ENCODE measurements at regions not wholly inside any gene's neighbourhood (a gene's known extent, or its start where the extent isn't known, plus 50 kb on each side); places are given as distances from the start of the nearest gene placed in this dataset.

- Histone ChIP-seq H3K27me3 (no peaks in the 10 kb centered on the region), H3K27ac (no peak overlapping the region), H3K36me3 (peaks cover 53 to 62% of the 10 kb centered on the region in 2 donors), H3K4me3 (replicated peaks in 1 of 3) (no peak overlapping the region), H3K9me3 (no peaks in the 10 kb centered on the region), H3K4me1 (no peaks in the 10 kb centered on the region)
- TF ChIP-seq POLR2A (IDR thresholded peaks at IDR 0.05) (no peak), CTCF (IDR thresholded peaks at IDR 0.05) (no peak)
- intact Hi-C loops (cut with DNase I), result no loop called here
- DNase-seq, result no peak
- WGBS, 2 donors, result 97% methylated on average over 4 of the region's 4 CpGs
Measured at GRCh38 chr4:122252584-122252983, 100.5 kb downstream of the BLTP1 start.

- DNase-seq, result no peak
- H3K36me3 ChIP-seq, result peaks cover 26 to 48% of the 10 kb centered on the region in 2 donors
- intact Hi-C loops (cut with DNase I), result no loop called here
- H3K27ac ChIP-seq, result no peak overlapping the region
- TF ChIP-seq CTCF (IDR thresholded peaks at IDR 0.05), result no peak
- H3K4me3 ChIP-seq (replicated peaks in 1 of 3), result no peak overlapping the region
- H3K4me1 ChIP-seq, result no peaks in the 10 kb centered on the region
- WGBS, 2 donors, result 96 to 100% methylated on average over 1 of the region's 1 CpG
- H3K9me3 ChIP-seq, result no peaks in the 10 kb centered on the region
- H3K27me3 ChIP-seq, result no peaks in the 10 kb centered on the region
Measured at GRCh38 chr4:122259849-122260248, 107.7 kb downstream of the BLTP1 start.

- WGBS, 2 donors, result 89 to 93% methylated on average over 1 of the region's 1 CpG
- TF ChIP-seq POLR2A (IDR thresholded peaks at IDR 0.05), result no peak
- Histone ChIP-seq H3K4me3 (replicated peaks in 1 of 3) (no peak overlapping the region), H3K27me3 (no peaks in the 10 kb centered on the region), H3K4me1 (no peaks in the 10 kb centered on the region), H3K27ac (no peak overlapping the region), H3K36me3 (peaks cover 17% of the 10 kb centered on the region in 2 donors), H3K9me3 (no peaks in the 10 kb centered on the region)
- intact Hi-C loops (cut with DNase I), result no loop called here
- no peak for DNase-seq
Measured at GRCh38 chr4:122276359-122276758, 102.5 kb upstream of the ADAD1 start.

DNA sequence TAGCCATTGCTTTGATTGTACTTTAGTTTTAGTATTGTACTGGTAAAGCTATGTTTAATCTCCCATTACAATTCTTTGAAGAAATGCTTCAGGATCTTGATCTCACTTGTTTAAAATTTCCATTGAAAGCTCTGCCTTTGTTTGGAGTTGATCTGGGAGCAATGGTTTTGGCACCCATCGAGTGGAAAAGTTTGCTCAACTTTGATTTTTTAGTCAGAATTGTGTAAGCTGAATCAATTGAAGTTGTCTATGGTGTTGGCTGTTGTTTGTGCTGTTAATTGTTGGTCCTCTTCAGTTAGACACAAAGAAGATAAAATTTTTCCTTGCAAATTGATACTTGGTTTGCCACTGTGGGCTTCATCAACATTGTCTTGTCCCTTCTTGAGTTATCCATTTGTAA lies 99.8 kb upstream of the ADAD1 start:
- 88 to 95% methylated on average over 1 of the region's 1 CpG for WGBS, 2 donors
- H3K27ac ChIP-seq, result no peak overlapping the region
- no peaks in the 10 kb centered on the region for H3K4me1 ChIP-seq
- no peak for DNase-seq
- TF ChIP-seq CTCF (IDR thresholded peaks at IDR 0.05), result no peak
- no peaks in the 10 kb centered on the region for H3K9me3 ChIP-seq
- no peaks in the 10 kb centered on the region for H3K27me3 ChIP-seq
- H3K4me3 ChIP-seq (replicated peaks in 1 of 3), result no peak overlapping the region
- H3K36me3 ChIP-seq, result peaks cover 0 to 12% of the 10 kb centered on the region in 2 donors
- intact Hi-C loops (cut with DNase I), result no loop called here

GRCh38 chr4:122279670-122280069 lies 99.1 kb upstream of the ADAD1 start:
- no peak overlapping the region for H3K4me3 ChIP-seq (replicated peaks in 1 of 3)
- TF ChIP-seq CTCF (IDR thresholded peaks at IDR 0.05), result no peak
- no peak for TF ChIP-seq POLR2A (IDR thresholded peaks at IDR 0.05)
- no peak for DNase-seq
- intact Hi-C loops (cut with DNase I), result no loop called here
- H3K27me3 ChIP-seq, result no peaks in the 10 kb centered on the region
- peaks cover 0 to 10% of the 10 kb centered on the region in 2 donors for H3K36me3 ChIP-seq
- no peaks in the 10 kb centered on the region for H3K4me1 ChIP-seq
- H3K9me3 ChIP-seq, result no peaks in the 10 kb centered on the region
- 97% methylated on average over 2 of the region's 2 CpGs for WGBS, 2 donors
- H3K27ac ChIP-seq, result no peak overlapping the region

DNA sequence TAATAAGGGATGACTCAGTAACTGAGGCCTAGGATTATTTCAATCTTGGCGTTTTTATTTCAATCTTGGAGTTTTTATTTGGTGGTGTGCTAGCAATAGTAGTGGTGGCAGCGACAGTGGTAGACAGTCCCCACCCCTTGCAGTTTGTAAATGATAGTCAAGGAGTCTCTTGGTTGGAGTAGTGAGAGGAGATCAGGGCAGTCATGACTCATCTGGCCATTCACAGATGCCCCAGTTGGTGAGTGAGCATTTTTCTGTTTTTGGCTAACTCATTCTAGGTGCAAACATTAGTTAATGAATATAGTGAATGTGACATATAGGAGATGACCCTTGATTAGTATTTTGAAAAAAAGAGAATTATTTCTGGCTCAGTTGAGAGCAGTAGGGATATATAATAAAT lies 93.5 kb upstream of the ADAD1 start:
- no peak for DNase-seq
- 96 to 97% methylated on average over 2 of the region's 2 CpGs for WGBS, 2 donors
- no peak for TF ChIP-seq CTCF (IDR thresholded peaks at IDR 0.05)
- TF ChIP-seq POLR2A (IDR thresholded peaks at IDR 0.05), result no peak
- Histone ChIP-seq H3K27ac (no peak overlapping the region), H3K4me1 (no peaks in the 10 kb centered on the region), H3K27me3 (no peaks in the 10 kb centered on the region), H3K4me3 (replicated peaks in 1 of 3) (no peak overlapping the region), H3K36me3 (peaks cover 4 to 16% of the 10 kb centered on the region in 2 donors), H3K9me3 (no peaks in the 10 kb centered on the region)
- intact Hi-C loops (cut with DNase I), result no loop called here

Data from thyroid gland (tissue), 4 donors.